ENCODE measurements at regions not wholly inside any gene's neighbourhood (a gene's known extent, or its start where the extent isn't known, plus 50 kb on each side); places are given as distances from the start of the nearest gene placed in this dataset.

DNA sequence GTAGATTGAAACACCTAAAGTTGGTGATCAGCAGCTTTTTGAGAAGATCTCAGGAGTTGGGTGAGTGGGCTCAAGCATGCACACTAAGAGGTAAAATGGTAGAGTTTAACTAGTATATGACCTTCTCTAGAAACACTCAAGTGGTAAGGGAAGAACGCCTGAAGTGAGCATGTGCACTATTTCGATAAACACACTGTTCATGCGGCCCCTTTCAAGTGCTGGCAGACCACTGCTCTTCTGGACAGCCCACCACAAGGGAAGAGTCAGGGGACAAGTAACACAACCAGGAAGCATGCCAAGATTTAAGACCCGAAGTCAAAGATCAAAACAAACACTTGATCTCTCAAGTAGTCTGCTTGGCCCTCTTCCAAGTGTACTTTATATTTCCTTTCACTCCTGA is 519.5 kb upstream of the ZWINT start:
- H3K4me3 ChIP-seq (ENCODE audit: low read length), result no peak overlapping the region
- no peak for TF ChIP-seq ZNF274 (IDR thresholded peaks at IDR 0.05; ENCODE audit: low read depth, low read length)

DNA sequence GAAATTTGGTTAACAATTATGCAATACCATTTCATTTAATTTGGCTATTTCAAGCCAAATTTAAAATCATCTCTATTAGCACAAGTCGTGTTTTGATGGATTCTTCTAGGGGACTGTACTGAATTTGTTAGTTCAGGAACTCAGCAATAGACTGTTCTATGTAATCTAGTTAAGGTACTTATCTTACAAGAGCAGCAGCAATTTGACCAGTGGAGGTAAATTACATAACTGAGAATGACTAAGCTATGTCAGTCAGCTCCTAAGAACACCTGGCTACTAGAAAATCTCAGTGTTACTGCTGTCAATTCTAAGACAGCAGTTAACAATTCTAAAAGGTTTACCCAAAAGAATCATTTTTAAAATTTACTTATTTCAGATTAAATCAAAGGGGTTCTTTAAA is 513.9 kb upstream of the ZWINT start:
- TF ChIP-seq ZNF274 (IDR thresholded peaks at IDR 0.05; ENCODE audit: low read depth, low read length), result no peak
- no peak overlapping the region for H3K4me3 ChIP-seq (ENCODE audit: low read length)

DNA sequence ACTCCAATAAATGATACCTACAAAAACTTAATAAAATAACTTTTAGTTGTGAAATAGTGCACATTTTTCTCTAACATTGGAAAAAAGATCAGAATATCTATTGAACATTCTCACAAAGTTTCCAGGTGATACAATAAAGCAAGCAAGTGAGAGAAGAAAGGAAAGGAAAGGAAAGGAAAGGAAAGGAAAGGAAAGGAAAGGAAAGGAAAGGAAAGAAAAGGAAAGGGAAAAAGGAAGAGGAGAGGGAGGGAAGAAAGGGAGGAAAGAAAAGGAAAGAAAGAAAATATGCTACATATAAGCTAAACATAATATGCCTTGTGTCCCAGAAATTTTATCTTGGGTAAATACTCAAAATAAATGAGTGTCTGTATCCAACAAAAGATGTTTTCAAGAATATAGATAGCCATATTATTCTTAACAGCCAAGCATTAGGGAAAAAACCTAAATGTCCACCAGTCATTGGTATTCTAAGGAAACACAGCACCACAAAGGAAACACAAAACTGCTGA is 510.2 kb upstream of the ZWINT start:
- H3K4me3 ChIP-seq (ENCODE audit: low read length), result no peak overlapping the region
- TF ChIP-seq ZNF274 (IDR thresholded peaks at IDR 0.05; ENCODE audit: low read depth, low read length), result no peak

DNA sequence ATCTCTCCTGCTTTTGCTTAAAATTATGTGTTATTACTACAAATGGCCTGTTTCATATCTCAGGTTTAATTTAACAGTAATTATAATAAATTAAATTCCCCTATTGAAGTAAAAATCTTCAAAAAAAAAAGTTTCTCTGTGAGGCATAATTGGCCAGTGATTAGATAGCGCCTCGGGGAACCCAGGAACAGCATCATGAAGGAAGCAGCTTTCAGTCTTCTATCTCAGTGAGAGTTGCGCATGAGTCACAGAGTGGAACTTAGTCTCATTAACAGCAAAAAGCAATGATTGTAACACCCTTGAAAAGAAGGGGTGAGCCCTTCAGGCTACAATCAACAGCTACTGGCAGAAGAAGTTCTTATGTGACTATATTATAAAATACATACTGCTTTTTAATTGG is 506.2 kb upstream of the ZWINT start:
- H3K4me3 ChIP-seq (ENCODE audit: low read length), result no peak overlapping the region
- no peak for TF ChIP-seq ZNF274 (IDR thresholded peaks at IDR 0.05; ENCODE audit: low read depth, low read length)

DNA sequence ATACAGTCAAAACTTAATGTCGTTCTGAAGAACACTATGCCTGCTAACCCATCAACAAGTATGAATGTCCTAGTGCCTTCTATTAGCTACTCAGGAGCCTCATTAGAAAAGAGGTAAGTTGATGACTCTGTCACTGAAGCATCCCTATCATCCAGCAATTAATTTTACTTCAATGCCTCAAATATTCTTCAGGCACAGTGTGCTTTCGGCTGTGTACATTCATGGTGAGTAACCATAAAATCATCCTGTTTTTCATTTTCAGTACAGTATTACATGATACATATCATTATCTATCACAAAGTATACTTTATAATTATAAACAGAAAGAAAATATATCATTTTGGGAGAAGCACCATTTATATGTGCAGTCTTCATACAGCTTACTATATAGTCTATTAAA is 495.5 kb upstream of the ZWINT start:
- no peak overlapping the region for H3K4me3 ChIP-seq (ENCODE audit: low read length)
- TF ChIP-seq ZNF274 (IDR thresholded peaks at IDR 0.05; ENCODE audit: low read depth, low read length), result no peak

DNA sequence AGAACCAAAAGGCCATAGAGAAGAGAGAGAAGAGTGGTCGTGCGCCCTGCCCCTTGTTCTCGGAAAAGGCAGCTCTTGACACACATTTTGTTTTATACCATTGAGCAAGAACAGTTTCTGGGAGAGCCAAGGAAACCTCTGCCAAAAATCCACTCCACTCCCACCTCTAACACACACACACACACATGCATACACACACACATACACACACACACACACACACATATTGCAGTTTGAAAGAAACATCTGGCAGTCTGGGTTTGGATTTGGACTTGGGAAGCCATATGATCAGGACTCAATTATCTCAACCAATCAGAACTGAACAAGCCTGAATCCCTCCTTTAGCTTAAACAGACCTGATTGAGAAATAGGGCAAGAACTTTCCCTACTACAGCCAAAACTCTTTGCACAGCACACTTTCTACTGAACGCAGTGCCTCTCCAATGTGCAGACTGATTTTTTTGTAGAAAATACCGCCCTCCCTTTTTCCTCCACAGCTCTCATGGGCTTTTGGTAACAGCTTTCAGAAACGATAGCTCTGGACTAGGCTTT is 484.0 kb upstream of the ZWINT start:
- TF ChIP-seq ZNF274 (IDR thresholded peaks at IDR 0.05; ENCODE audit: low read depth, low read length), result no peak

DNA sequence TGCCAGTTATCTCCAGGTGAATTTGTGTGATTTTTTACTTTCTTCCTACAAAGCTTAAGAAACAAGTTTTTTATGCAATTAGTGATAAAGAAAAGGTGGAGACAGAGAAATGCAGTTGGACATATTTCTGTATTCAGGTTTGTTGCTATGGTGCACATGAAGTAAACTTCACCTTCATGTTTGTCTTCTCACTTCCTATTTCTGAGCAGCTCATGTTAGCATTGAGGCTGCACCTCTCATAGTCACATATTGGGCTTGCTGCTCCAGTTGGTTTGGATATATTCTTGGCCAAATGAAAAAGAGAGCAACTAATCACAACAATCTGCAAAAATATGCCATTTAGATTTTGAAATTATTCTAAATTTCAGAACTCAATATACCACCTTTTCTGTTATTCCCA is 475.6 kb upstream of the ZWINT start:
- no peak for TF ChIP-seq ZNF274 (IDR thresholded peaks at IDR 0.05; ENCODE audit: low read depth, low read length)
- H3K4me3 ChIP-seq (ENCODE audit: low read length), result no peak overlapping the region

More for the DNA sequence above, 484.0 kb upstream of the ZWINT start:
- no peak overlapping the region for H3K4me3 ChIP-seq (ENCODE audit: low read length)

DNA sequence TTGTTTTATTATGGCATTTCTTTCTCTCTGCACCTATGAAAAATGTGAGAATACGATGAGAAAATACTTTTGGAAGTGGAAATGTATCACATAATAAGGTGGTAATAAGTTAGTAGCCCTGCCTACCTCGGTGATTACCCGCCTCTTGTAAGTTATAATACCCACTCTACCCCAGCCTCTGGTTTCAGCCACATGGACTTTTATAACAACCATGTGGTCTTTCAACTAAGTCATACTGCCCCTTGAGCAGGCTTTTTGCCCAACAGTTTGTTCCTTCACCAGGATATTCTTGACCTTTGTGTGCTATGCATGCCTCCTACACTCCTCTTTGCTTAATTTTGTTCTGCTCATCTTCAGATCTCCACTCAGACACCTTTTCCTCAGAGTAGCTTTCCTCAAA is 470.6 kb upstream of the ZWINT start:
- H3K4me3 ChIP-seq (ENCODE audit: low read length), result no peak overlapping the region
- TF ChIP-seq ZNF274 (IDR thresholded peaks at IDR 0.05; ENCODE audit: low read depth, low read length), result no peak

DNA sequence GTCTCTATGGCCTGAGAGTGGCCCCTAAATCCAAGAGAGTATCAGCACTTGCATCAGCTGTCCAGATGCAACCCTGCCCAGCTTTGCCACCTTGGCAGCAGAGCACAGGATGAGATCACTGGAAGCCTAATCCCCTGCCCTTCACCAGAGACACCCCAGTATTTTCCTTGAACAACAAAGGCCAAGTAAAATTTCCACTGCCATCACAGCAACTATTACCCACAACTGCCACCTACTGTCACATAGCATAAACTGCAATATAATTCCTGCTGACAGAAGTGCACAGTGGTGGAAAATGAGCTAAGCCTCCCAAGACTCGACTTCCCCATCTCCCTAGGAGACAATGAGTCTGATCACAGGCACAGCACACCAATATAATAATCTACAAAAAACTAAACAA is 462.8 kb upstream of the ZWINT start:
- TF ChIP-seq ZNF274 (IDR thresholded peaks at IDR 0.05; ENCODE audit: low read depth, low read length), result no peak

DNA sequence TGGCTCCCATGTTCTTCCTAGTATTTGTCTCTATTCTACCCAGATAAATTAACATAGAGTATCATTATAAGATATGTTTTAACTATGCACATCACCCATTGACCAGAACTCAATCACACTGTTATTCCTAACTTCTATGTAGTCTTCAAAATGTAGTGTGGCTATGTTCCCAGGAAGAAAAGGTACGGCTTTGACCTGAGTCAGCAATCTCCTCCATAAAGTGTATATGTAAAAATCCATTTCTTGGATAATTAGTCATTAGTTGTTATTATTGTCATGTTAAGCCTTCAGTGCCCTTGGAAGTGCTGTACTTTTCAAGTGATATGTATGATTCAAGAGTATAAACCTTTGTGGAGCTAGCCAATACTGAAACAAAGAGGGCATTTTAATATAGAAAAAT is 444.0 kb upstream of the ZWINT start:
- no peak overlapping the region for H3K4me3 ChIP-seq (ENCODE audit: low read length)
- TF ChIP-seq ZNF274 (IDR thresholded peaks at IDR 0.05; ENCODE audit: low read depth, low read length), result no peak

More for the DNA sequence above, 462.8 kb upstream of the ZWINT start:
- no peak overlapping the region for H3K4me3 ChIP-seq (ENCODE audit: low read length)

DNA sequence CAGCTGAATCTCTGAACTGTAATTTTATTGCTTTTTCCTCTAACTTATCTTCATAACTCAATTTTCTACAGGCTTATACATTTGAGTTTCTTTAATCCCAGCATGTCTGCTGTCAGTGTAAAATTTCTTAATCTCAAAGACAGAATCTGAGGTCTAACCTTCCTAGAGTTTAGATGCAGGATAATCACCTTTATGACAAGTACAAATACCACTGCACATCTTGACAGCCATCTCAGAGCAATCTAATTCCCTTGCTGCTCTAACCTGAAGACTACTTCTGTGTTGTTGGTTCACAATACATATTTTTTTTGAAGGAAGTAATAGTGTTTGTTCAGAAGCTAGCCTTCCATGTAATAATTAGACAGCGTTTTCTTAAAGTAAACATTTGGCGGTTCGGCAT is 424.2 kb upstream of the ZWINT start:
- no peak for TF ChIP-seq ZNF274 (IDR thresholded peaks at IDR 0.05; ENCODE audit: low read depth, low read length)
- no peak overlapping the region for H3K4me3 ChIP-seq (ENCODE audit: low read length)

DNA sequence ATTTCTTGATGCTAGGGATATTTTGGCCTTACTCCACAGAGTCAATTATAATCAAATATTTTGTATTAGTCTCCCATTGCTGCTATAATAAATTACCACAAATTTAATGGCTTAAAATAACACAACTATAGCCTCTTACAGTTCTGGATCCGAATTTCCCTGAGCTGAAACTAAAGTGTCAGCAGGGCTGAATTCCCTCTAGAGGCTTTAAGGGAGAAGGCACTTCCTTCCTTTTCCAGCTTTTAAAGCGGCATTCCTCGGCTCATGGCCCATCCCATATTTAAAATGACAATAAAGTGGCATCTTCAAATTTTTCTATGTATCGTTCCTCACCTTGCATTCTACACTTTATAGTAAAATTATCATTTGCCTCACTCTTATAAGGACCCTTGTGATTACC is 421.4 kb upstream of the ZWINT start:
- no peak for TF ChIP-seq ZNF274 (IDR thresholded peaks at IDR 0.05; ENCODE audit: low read depth, low read length)
- no peak overlapping the region for H3K4me3 ChIP-seq (ENCODE audit: low read length)

DNA sequence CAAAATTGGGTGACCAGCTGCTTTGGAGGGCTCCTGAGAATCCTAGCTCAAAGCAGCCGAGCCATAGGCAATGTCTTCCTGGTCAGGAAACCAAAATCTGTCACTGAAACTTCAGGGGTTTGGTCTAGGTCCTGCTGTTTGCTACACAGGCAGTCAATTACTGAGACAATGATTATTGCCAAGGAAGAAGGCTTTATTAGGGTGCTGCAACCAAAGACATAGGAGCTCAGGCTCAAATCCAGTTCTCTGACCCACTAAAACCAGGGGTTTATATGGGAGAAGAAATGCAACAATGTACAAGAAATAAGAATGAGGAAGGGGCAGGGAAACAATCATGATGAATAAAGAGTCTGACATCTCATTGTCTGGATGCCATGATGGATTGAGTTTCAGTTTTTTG is 410.3 kb upstream of the ZWINT start:
- TF ChIP-seq ZNF274 (IDR thresholded peaks at IDR 0.05; ENCODE audit: low read depth, low read length), result no peak
- H3K4me3 ChIP-seq (ENCODE audit: low read length), result no peak overlapping the region

DNA sequence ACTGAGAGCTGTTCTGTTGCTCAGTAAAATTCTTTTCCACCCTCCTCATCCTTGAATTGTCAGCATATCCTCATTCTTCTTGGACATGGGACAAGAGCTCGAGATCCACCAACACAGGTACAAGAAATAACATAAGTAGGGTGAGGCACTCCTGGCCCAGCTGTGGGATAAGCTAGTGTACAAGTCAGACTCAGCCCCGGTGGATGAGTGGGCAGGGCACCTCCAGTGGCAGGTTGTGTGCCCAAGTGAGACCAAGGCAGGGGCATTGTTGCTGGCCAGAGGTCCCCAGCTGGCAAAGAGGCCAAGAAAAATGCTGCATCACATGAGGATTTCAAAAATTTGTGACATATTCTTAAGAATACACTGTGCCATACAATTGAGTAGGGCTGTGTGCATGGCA is 402.0 kb upstream of the ZWINT start:
- H3K4me3 ChIP-seq (ENCODE audit: low read length), result no peak overlapping the region
- TF ChIP-seq ZNF274 (IDR thresholded peaks at IDR 0.05; ENCODE audit: low read depth, low read length), result no peak

DNA sequence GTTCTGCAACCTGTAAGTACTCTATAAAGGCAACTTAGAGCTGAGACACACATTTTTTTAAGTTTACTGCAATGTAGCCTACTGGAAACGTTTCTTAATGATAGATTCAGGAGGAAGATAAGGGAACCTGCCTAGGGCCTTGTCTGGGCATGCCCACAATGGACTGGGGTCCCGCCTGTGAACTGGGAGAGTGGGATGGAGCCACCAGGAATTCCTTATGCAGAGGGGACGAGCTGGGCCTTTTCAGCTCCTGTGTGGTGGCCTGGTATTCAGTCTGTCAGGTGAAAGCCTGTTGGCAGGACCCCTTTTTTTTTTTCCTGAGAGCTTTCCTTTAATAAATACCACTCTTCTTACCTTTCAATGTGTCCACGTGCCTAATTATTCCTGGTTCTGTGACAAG is 384.4 kb upstream of the ZWINT start:
- no peak overlapping the region for H3K4me3 ChIP-seq (ENCODE audit: low read length)
- TF ChIP-seq ZNF274 (IDR thresholded peaks at IDR 0.05; ENCODE audit: low read depth, low read length), result no peak

DNA sequence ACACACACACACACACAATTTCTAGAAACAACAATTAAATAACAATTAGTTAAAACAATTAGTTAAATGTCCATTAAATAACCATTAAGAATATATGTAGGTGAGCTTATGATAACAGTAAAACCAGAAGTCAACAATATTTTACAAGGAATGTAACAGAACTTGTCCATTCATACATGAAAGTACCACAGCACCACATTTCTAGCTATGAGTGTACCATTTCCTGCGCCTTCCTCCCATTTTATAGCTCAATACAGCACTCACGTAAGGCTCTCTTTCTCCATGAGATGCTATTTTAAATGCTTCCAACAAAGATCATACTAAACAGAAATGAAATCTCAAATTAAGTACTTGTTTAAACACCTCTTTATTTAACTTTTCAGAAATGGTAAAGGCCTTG is 367.3 kb upstream of the ZWINT start:
- TF ChIP-seq ZNF274 (IDR thresholded peaks at IDR 0.05; ENCODE audit: low read depth, low read length), result no peak
- no peak overlapping the region for H3K4me3 ChIP-seq (ENCODE audit: low read length)

Measured in GM08714 (cell line).